ENCODE measurements at regions not wholly inside any gene's neighbourhood (a gene's known extent, or its start where the extent isn't known, plus 50 kb on each side); places are given as distances from the start of the nearest gene placed in this dataset.

DNA sequence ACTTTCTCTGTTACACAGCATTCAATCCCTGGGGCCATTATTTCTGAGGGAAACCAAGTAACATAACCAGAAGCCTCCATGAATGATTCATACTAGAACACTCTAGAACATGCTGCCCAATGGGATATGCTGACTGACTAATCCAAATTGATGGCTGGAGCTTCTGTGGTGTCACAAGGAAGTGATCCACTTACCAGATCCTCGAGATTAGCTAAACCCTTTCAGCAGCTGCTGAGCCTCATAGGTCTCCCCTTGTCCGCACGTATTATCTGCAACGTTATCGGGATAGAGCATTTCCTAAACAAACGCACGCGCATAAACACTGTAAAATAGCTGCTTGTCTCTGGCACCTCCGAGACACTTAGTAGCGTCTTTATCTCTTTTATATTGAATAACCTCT, 61.2 kb upstream of the PROK2 start:
- DNase-seq: no peak

DNA sequence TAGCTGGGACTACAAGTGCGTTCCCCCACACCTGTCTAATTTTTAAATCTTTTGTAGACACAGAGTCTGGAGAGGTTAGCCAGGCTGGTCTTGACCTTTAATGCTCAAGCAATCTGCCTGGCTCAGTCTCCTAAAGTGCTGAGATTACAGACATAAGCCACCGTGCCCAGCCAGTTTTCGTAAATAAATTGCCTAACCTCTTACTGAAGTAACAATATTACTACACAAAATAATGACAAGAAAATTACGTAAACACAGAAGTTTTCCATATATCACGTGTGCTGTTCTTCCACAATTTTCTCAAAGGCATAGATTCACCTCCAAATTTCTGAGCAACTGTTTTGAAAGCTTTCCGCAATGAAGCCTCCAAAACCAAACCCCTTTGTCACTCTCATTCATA, 58.1 kb upstream of the PROK2 start:
- no peak for DNase-seq

DNA sequence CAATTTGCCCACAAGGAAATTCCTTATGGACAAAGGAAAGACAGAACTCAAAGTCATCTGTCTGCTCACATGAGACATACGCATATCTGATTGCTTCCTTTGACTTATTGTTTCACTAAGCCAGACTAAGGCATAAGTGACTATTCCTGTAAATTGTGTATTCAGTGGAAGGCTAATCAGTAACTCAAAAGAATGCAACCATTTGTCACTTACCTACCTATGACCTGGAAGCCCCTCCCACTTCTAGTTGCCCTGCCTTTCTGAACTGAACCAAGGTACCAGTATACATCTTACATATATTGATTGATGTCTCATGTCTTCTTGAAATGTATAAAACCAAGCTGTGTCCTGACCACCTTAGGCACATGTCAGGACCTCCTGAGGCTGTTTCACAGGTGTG, 53.5 kb upstream of the PROK2 start:
- DNase-seq: no peak
